Trophoblast cell (in vitro differentiated cells and primary cell): ENCODE measurements at regions not wholly inside any gene's neighbourhood (a gene's known extent, or its start where the extent isn't known, plus 50 kb on each side); places are given as distances from the start of the nearest gene placed in this dataset.

Source experiments
- DNase-seq, 2 donors: peaks; one replicate each; pipeline ENCODE4 v3.0.0-alpha.2; 2016
- H2AFZ ChIP-seq: 2 replicates; pipeline ENCODE4 v1.6.1; 2013; ENCODE audit warnings: low read length, moderate library complexity, mild to moderate bottlenecking; ENCODE audit not compliant: insufficient read depth, poor library complexity
- H2AK5ac ChIP-seq: 2 replicates; pipeline ENCODE4 v1.6.1; 2013; ENCODE audit warnings: mild to moderate bottlenecking, low read length
- H2BK120ac ChIP-seq: 2 replicates; pipeline ENCODE4 v1.6.1; 2013; ENCODE audit warnings: low read length, mild to moderate bottlenecking, moderate library complexity; ENCODE audit not compliant: insufficient read depth, poor library complexity
- H2BK12ac ChIP-seq: 2 replicates; pipeline ENCODE4 v1.6.1; 2013; ENCODE audit warnings: mild to moderate bottlenecking, low read length, moderate library complexity
- H2BK5ac ChIP-seq: 2 replicates; pipeline ENCODE4 v1.6.1; 2013; ENCODE audit warnings: low read length, low read depth, moderate library complexity, mild to moderate bottlenecking; ENCODE audit not compliant: poor library complexity
- H3K14ac ChIP-seq: 2 replicates; pipeline ENCODE4 v1.6.1; 2013; ENCODE audit warnings: mild to moderate bottlenecking, low read length
- H3K18ac ChIP-seq: 2 replicates; pipeline ENCODE4 v1.6.1; 2013; ENCODE audit warnings: mild to moderate bottlenecking, low read length
- H3K23ac ChIP-seq: 2 replicates; pipeline ENCODE4 v1.6.1; 2013; ENCODE audit warnings: low read length
- H3K27ac ChIP-seq: 2 replicates; pipeline ENCODE4 v1.5.1; 2013; ENCODE audit warnings: low read depth, mild to moderate bottlenecking, inconsistent platforms, low read length, moderate library complexity
- H3K27me3 ChIP-seq: 2 replicates; pipeline ENCODE4 v1.6.1; 2013; ENCODE audit warnings: inconsistent platforms, mild to moderate bottlenecking, low read length, moderate library complexity; ENCODE audit not compliant: insufficient read depth
- H3K36me3 ChIP-seq, 2 experiments: 1 replicate in 1 of 2; 2 replicates in 1 of 2; pipeline ENCODE4 v1.6.1; 2013; ENCODE audit warnings: low read length in 2 of 2, mild to moderate bottlenecking in 2 of 2, moderate library complexity in 1 of 2; ENCODE audit not compliant: insufficient read depth in 2 of 2, control insufficient read depth in 1 of 2
- H3K4ac ChIP-seq: 2 replicates; pipeline ENCODE4 v1.6.1; 2013; ENCODE audit warnings: low read depth, mild to moderate bottlenecking, low read length, moderate library complexity
- H3K4me1 ChIP-seq, 2 experiments: 1 replicate in 1 of 2; 2 replicates in 1 of 2; pipeline ENCODE4 v1.6.1; 2013; ENCODE audit warnings: low read length in 2 of 2, mild to moderate bottlenecking in 2 of 2, moderate library complexity in 1 of 2; ENCODE audit not compliant: insufficient read depth in 2 of 2, control insufficient read depth in 1 of 2
- H3K4me2 ChIP-seq: 2 replicates; pipeline ENCODE4 v1.6.1; 2013; ENCODE audit warnings: inconsistent platforms, mild to moderate bottlenecking, low read length, moderate library complexity
- H3K4me3 ChIP-seq: 2 replicates; pipeline ENCODE4 v1.5.1; 2013; ENCODE audit warnings: mild to moderate bottlenecking, low read depth, low read length, inconsistent platforms
- H3K79me1 ChIP-seq: one replicate; pipeline ENCODE4 v1.6.1; 2013; ENCODE audit warnings: low read length
- H3K79me2 ChIP-seq: 2 replicates; pipeline ENCODE4 v1.6.1; 2013; ENCODE audit warnings: low read length, mild to moderate bottlenecking; ENCODE audit not compliant: control insufficient read depth, insufficient read depth, poor library complexity
- H3K9ac ChIP-seq: 2 replicates; pipeline ENCODE4 v1.6.1; 2013; ENCODE audit warnings: mild to moderate bottlenecking, low read length
- H3K9me3 ChIP-seq: 2 replicates; pipeline ENCODE4 v1.6.1; 2013; ENCODE audit warnings: low read depth, mild to moderate bottlenecking, control low read depth, inconsistent platforms, low read length; ENCODE audit not compliant: insufficient read depth
- H4K12ac ChIP-seq: 2 replicates; pipeline ENCODE4 v1.6.1; 2013; ENCODE audit warnings: low read depth, mild to moderate bottlenecking, low read length, moderate library complexity
- H4K8ac ChIP-seq: 2 replicates; pipeline ENCODE4 v1.6.1; 2013; ENCODE audit warnings: low read depth, mild to moderate bottlenecking, low read length, moderate library complexity
- H4K91ac ChIP-seq: one replicate; pipeline ENCODE4 v1.6.1; 2013; ENCODE audit warnings: low read depth, mild to moderate bottlenecking, low read length, moderate library complexity
- WGBS: extraction: QIAGEN DNeasy Blood & Tissue Kit; methylation state at CpG from one replicate; pipeline ENCODE4 v1.1.7; 2013; ENCODE audit warnings: missing lambda C conversion rate; ENCODE audit not compliant: insufficient read length, insufficient coverage; ENCODE audit errors: extremely low coverage; 5-methylcytosine and 5-hydroxymethylcytosine counted together

DNA sequence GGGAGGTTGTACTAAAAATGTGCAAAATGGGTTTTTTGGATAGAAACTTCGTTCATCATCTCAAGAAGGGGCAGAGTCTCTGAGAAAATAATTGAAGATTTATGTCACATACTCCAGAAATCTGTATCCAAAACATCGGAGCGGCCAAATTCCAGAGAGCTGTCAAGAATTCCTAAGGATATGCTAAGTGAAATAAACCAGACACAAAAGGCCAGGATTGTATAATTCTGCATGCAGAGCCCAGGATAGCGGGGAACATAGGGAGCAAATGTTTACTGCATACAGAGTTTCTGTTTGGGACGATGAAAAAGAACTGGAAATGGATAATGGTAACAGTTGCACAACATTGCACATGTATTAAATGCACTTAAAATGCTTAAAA, 224.2 kb upstream of the AUTS2 start:
- H3K23ac ChIP-seq = no peak overlapping the region
- no peak overlapping the region for H4K91ac ChIP-seq
- H3K4me1 ChIP-seq = peaks cover 0 to 2% of the 10 kb centered on the region in 2 experiments
- WGBS = no CpG with 5 or more reads among the region's 5 CpGs
- H3K4me2 ChIP-seq = no peak overlapping the region
- no peak overlapping the region for H3K27ac ChIP-seq
- no peaks in the 10 kb centered on the region for H3K79me2 ChIP-seq
- H2BK5ac ChIP-seq = no peak overlapping the region
- no peak overlapping the region for H3K14ac ChIP-seq
- no peak overlapping the region for H4K12ac ChIP-seq
- H2AFZ ChIP-seq = no peak overlapping the region
- H3K4ac ChIP-seq = no peak overlapping the region
- no peaks in the 10 kb centered on the region for H3K9me3 ChIP-seq
- H3K4me3 ChIP-seq = no peak overlapping the region
- H3K18ac ChIP-seq = no peak overlapping the region
- DNase-seq = peak in 1 of 2 donors; percentile 29
- no peak overlapping the region for H2AK5ac ChIP-seq
- H2BK12ac ChIP-seq = no peak overlapping the region
- H4K8ac ChIP-seq = no peak overlapping the region
- no peak overlapping the region for H2BK120ac ChIP-seq
- H3K79me1 ChIP-seq = no peaks in the 10 kb centered on the region
- no peak overlapping the region for H3K9ac ChIP-seq
- H3K36me3 ChIP-seq = no peaks in the 10 kb centered on the region
- no peaks in the 10 kb centered on the region for H3K27me3 ChIP-seq

DNA sequence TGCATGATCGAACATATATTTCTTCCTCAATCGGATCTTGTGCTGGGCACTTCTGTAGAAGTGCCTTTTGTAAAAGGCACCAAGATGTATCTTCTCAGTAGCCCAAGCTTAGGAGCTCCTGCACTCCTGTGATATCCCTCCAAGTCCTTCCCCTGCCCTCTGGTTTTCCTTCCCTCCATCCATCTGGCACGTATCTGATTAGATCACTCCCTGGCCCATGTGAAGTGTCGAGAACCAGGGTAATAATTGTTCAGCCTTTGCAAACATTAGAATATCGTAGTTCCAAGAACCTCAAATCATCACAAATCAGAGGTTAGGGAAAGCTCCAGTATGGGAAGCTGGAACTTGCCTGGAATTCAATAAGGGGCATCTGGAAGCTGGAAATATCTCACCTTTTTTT, 221.1 kb upstream of the AUTS2 start:
- Histone ChIP-seq H3K36me3 (no peaks in the 10 kb centered on the region), H3K27me3 (no peaks in the 10 kb centered on the region)
- WGBS = no CpG with 5 or more reads among the region's 5 CpGs

DNA sequence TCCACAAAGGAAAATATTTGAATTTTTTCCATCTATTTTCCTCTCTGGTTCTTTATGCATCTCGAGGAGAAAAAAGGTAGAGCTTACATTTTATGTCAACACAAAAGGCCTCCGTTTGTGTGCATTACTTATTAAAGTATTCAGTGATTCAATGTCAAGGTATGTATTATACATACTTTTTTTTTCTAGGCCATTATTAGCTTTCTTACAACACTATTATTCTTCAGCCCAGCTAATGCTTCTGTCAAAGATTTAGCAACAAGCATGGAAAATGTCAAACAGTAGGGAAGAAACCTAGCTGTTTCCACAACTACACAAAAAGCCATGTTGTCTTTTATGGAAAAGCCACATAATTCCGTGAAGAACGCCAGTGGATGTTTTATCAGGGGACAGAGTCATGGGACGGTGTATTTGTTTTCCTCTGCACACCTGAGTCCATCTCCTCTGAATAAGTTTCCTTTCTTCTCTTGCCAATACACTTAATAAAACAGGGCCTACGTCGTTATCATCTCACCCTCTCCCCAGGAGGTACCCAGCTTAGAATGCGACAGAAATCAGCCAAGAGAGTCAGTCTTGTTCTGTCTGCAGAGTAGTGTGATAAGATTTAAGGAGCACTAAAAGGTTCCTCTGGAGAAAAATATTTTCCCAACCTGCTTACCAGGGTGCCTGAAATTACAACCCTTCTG, 209.7 kb upstream of the AUTS2 start:
- Histone ChIP-seq H3K79me2 (no peaks in the 10 kb centered on the region), H3K4me2 (no peak overlapping the region), H3K27ac (no peak overlapping the region), H2BK5ac (no peak overlapping the region), H3K27me3 (no peaks in the 10 kb centered on the region), H3K79me1 (no peaks in the 10 kb centered on the region), H3K14ac (no peak overlapping the region), H2BK120ac (no peak overlapping the region), H4K12ac (no peak overlapping the region), H3K4me3 (no peak overlapping the region), H4K91ac (no peak overlapping the region), H3K23ac (no peak overlapping the region), H3K9me3 (no peaks in the 10 kb centered on the region), H3K4ac (no peak overlapping the region), H2AFZ (no peak overlapping the region), H4K8ac (no peak overlapping the region), H2AK5ac (no peak overlapping the region), H3K4me1 (no peaks in the 10 kb centered on the region), H3K36me3 (no peaks in the 10 kb centered on the region), H3K9ac (no peak overlapping the region), H3K18ac (no peak overlapping the region), H2BK12ac (no peak overlapping the region)
- no CpG with 5 or more reads among the region's 8 CpGs for WGBS
- peak in 1 of 2 donors; percentile 21 for DNase-seq

More for the DNA sequence above, 221.1 kb upstream of the AUTS2 start:
- no peak overlapping the region for H3K14ac ChIP-seq
- no peak overlapping the region for H2BK120ac ChIP-seq
- DNase-seq = no peak
- H4K8ac ChIP-seq = no peak overlapping the region
- no peaks in the 10 kb centered on the region for H3K79me1 ChIP-seq
- H3K4me1 ChIP-seq = peaks cover 0 to 2% of the 10 kb centered on the region in 2 experiments
- no peak overlapping the region for H3K4me2 ChIP-seq
- H2AFZ ChIP-seq = no peak overlapping the region
- H3K9me3 ChIP-seq = no peaks in the 10 kb centered on the region
- H4K91ac ChIP-seq = no peak overlapping the region
- H2AK5ac ChIP-seq = no peak overlapping the region
- no peak overlapping the region for H2BK12ac ChIP-seq
- H3K23ac ChIP-seq = no peak overlapping the region
- no peak overlapping the region for H3K4me3 ChIP-seq
- no peak overlapping the region for H3K9ac ChIP-seq
- no peak overlapping the region for H2BK5ac ChIP-seq
- no peak overlapping the region for H3K27ac ChIP-seq
- H3K4ac ChIP-seq = no peak overlapping the region
- H3K79me2 ChIP-seq = no peaks in the 10 kb centered on the region
- H3K18ac ChIP-seq = no peak overlapping the region
- H4K12ac ChIP-seq = no peak overlapping the region

DNA sequence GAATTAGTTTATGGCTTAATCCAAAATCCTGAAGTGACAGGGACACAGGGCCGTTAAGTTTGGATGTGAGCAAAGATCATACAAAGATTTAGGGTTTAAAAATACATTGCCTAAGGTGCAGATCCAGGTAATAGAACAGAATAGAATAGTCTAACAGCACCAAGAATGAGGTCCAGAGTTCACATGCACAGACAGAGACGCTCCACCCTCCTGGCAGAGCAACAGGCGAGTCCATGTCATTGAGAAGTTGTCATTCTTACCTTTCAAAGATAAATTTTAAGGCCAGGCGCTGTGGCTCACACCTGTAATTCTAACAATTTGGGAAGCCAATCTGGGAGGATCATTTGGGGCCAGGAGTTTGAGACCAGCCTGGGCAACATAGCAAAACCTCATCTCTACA, 209.1 kb upstream of the AUTS2 start:
- Histone ChIP-seq H3K18ac (no peak overlapping the region), H2BK12ac (no peak overlapping the region), H3K36me3 (no peaks in the 10 kb centered on the region), H3K27ac (no peak overlapping the region), H2AFZ (no peak overlapping the region), H3K9me3 (no peaks in the 10 kb centered on the region), H3K27me3 (no peaks in the 10 kb centered on the region), H3K4me1 (no peaks in the 10 kb centered on the region), H3K14ac (no peak overlapping the region), H3K4me2 (no peak overlapping the region), H4K91ac (no peak overlapping the region), H4K12ac (no peak overlapping the region), H2BK5ac (no peak overlapping the region), H3K4ac (no peak overlapping the region), H2BK120ac (no peak overlapping the region), H3K23ac (no peak overlapping the region), H4K8ac (no peak overlapping the region), H2AK5ac (no peak overlapping the region), H3K9ac (no peak overlapping the region), H3K79me2 (no peaks in the 10 kb centered on the region), H3K79me1 (no peaks in the 10 kb centered on the region), H3K4me3 (no peak overlapping the region)
- no peak for DNase-seq
- no CpG with 5 or more reads among the region's 4 CpGs for WGBS
